AG04450 (cell line): ENCODE measurements at regions not wholly inside any gene's neighbourhood (a gene's known extent, or its start where the extent isn't known, plus 50 kb on each side); places are given as distances from the start of the nearest gene placed in this dataset.

Experiments used
- CTCF ChIA-PET: fragments of 300-600, 350-600 bp; formaldehyde crosslinking; extraction: SDS; loops from one replicate; lab custom pipeline; 2022; ENCODE audit warnings: antibody characterized with exemption, inconsistent platforms; lab: Charles Lee
- POLR2A ChIA-PET: fragments of 350-600 bp; formaldehyde crosslinking; extraction: SDS; loops from one replicate; lab custom pipeline; 2021; ENCODE audit warnings: antibody characterized with exemption, inconsistent platforms; lab: Yijun Ruan, JAX
- DNase-seq: peaks from one replicate; pipeline ENCODE4 v3.0.0-alpha.2; 2011; ENCODE audit warnings: low read depth, low spot score
- H3K27ac ChIP-seq: one replicate; pipeline ENCODE4 v1.5.1; 2012; ENCODE audit warnings: low read depth, low read length, control low read depth
- H3K27me3 ChIP-seq: one replicate; pipeline ENCODE4 v1.6.0; 2012; ENCODE audit warnings: low read length; ENCODE audit not compliant: control insufficient read depth, insufficient read depth
- H3K4me3 ChIP-seq: 2 replicates; pipeline ENCODE4 v1.5.1; 2011; ENCODE audit warnings: mild to moderate bottlenecking, low read depth, low read length, control low read depth
- H3K9me3 ChIP-seq: 2 replicates; pipeline ENCODE4 v1.5.1; 2012; ENCODE audit warnings: low read length; ENCODE audit not compliant: control insufficient read depth, insufficient read depth
- TF ChIP-seq, protein P1 (sequence below): IDR thresholded peaks from 2 replicates; pipeline ENCODE4 v1.5.1; 2011; ENCODE audit warnings: low read depth, low read length, control low read depth, inconsistent platforms

DNA sequence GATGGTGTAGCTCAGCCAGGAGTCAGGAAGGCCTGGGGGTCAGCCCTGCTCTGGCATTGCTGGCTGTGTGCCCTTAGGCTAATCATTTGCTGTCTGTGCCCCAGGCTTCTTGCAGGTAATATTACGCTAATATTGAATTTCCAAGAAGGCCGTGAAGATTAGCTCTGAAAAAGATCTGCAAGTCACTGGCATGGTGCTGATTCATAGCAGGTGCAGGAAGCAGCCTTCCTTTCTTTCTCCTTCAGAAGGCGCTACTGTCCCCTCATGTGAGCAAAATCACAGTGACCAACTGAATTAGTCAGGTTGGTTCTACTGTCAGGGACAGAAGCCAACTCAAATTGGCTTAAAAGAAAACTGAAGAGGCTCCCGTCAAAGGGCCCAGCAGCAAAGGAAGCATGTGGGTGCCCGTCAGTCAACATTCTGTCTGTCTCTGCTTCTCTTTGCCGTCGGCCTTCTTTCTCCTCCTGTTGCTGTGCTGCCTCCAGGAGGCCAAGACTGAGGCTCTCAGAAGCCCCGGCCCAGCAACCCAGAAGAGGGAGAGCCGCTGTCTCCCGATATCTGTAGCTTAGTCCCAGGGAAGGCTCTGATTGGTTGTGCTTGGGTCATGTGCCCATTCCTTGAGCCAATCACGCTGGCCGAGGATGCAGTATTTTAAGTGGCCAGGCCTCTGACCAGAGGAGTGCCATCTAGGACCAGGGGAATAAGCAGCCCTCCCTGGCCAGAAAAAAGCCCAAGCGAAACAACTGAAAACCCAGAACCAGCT, 67.8 kb upstream of the NEURL1B start:
- POLR2A ChIA-PET, result no interaction called here
- CTCF ChIA-PET, result no interaction called here
- peaks cover 8% of the 10 kb centered on the region; the same call in 1 of the 2 replicates for H3K9me3 ChIP-seq
- no peak for DNase-seq
- H3K4me3 ChIP-seq, result no peak overlapping the region
- TF ChIP-seq, protein P1, sequence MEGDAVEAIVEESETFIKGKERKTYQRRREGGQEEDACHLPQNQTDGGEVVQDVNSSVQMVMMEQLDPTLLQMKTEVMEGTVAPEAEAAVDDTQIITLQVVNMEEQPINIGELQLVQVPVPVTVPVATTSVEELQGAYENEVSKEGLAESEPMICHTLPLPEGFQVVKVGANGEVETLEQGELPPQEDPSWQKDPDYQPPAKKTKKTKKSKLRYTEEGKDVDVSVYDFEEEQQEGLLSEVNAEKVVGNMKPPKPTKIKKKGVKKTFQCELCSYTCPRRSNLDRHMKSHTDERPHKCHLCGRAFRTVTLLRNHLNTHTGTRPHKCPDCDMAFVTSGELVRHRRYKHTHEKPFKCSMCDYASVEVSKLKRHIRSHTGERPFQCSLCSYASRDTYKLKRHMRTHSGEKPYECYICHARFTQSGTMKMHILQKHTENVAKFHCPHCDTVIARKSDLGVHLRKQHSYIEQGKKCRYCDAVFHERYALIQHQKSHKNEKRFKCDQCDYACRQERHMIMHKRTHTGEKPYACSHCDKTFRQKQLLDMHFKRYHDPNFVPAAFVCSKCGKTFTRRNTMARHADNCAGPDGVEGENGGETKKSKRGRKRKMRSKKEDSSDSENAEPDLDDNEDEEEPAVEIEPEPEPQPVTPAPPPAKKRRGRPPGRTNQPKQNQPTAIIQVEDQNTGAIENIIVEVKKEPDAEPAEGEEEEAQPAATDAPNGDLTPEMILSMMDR, result no peak
- H3K27ac ChIP-seq, result no peak overlapping the region
- H3K27me3 ChIP-seq, result peaks cover 56% of the 10 kb centered on the region

DNA sequence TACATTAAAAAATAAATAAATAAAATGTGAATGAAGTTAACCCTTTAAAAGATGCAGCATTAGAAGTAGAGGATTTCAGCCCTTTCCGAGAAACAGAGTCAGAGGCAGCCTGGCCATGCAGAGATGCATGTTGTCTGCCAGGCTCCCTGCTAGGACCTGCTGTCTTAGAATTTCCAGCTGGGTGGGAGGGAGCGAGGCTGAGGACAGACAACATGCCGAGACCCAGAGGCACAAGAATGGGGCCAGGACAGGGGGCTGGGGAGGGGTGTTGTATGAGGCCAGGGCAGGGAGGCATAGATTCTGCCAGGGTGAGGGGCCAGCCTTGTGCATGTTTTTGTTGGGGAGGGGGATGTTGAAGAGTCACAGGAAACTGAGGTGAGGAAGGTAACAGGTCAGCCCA, 68.6 kb upstream of the NEURL1B start:
- Histone ChIP-seq H3K9me3 (peaks cover 8% of the 10 kb centered on the region; the same call in 1 of the 2 replicates), H3K27me3 (peaks cover 62% of the 10 kb centered on the region), H3K27ac (no peak overlapping the region), H3K4me3 (no peak overlapping the region)
- CTCF ChIA-PET, result interaction anchor here (2.0 kb wide), 1 partner anchor 125 kb away, joined by 6 read pairs; no protein-coding TSS in a partner anchor
- POLR2A ChIA-PET, result no interaction called here
- no peak for DNase-seq
- TF ChIP-seq, protein P1, result no peak

DNA sequence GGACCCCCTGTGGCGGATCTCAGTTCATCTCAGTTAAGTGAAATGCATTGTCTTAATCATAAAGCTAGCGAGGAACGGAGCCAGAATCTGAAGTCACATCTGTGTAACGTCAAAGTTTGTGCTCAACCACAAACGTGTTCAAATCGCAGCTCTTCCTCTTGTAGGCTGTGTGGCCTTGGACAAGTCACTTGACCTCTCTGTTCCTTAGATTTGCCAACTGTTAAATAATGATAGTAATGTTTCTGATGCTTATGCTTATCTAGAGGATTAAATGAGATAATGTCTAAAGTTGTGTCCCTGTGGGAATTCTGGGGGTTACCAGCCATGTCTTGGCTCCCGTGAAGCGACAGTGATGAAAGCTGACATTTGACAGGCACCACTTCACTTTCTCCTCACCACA, 69.2 kb upstream of the NEURL1B start:
- no peak for DNase-seq
- no peak overlapping the region for H3K27ac ChIP-seq
- no peak overlapping the region for H3K4me3 ChIP-seq
- ChIA-PET POLR2A (no interaction called here), CTCF (interaction anchor here (0.7 to 2.0 kb wide), 2 partner anchors 15 to 125 kb away, joined by 3 to 6 read pairs; no protein-coding TSS in a partner anchor)
- H3K9me3 ChIP-seq, result peaks cover 8% of the 10 kb centered on the region; the same call in 1 of the 2 replicates
- TF ChIP-seq, protein P1, result no peak
- H3K27me3 ChIP-seq, result peaks cover 63% of the 10 kb centered on the region

DNA sequence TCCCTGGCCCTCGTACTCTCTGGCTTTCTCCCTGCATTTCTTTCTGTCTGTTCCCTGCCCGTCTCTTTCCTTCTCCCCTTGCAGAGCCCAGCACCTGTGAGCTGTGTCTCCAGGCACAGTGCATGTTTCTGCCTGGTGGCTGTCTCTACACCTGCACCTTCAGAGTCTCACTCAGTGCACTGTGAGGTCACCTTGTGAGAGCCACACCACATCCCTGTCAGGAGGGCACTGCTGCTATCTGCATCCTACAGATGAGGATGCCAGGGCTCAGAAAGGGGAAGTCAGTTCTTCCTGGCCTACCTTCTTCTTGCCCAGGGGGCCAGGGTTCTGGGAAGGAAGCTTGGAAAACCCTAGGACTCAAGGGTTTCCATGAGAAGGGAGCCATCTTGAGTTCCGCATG, 69.7 kb upstream of the NEURL1B start:
- TF ChIP-seq, protein P1, result no peak
- ChIA-PET POLR2A (no interaction called here), CTCF (interaction anchor here (0.7 to 2.0 kb wide), 2 partner anchors 14 to 126 kb away, joined by 3 to 6 read pairs; no protein-coding TSS in a partner anchor)

DNA sequence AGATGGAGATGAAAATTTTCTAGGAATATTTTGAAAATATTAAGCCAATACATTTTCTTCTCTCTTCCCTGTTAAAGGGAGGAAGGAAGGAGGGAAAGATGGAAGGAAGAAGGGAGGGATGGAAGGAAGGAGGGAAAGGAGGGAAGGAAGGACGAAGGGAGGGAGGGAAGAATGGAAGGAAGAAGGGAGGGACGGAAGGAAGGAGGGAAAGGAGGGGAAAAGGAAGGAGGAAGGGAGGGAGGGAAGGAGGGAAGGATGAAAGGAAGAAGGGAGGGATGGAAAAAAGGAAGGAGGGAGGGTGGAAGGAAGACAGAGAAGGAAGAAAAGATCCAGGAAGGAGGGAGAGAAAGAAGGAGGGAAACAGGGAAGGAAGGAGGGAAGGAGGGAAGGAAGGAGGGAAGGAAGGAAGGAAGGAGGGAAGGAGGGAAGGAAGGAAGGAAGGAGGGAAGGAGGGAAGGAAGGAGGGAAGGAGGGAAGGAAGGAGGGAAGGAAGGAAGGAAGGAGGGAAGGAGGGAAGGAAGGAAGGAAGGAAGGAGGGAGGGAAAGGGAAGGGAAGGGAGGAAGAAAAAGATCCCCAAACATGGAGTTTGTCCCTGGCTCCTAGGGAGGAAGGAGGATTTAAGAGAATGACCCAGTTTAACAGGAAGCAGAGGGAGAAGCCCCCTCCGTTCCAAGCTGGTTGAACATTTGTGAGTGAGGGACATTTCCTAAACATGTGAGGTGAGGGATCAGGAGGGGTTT, 70.3 kb upstream of the NEURL1B start:
- no peak for DNase-seq
- H3K9me3 ChIP-seq, result peaks cover 8% of the 10 kb centered on the region; the same call in 1 of the 2 replicates
- POLR2A ChIA-PET, result no interaction called here
- H3K27ac ChIP-seq, result no peak overlapping the region
- CTCF ChIA-PET, result interaction anchor here (2.0 kb wide), 1 partner anchor 126 kb away, joined by 6 read pairs; no protein-coding TSS in a partner anchor
- H3K27me3 ChIP-seq, result peaks cover 69% of the 10 kb centered on the region
- H3K4me3 ChIP-seq, result no peak overlapping the region
- TF ChIP-seq, protein P1, result no peak

More for the DNA sequence above, 69.7 kb upstream of the NEURL1B start:
- Histone ChIP-seq H3K9me3 (peaks cover 8% of the 10 kb centered on the region; the same call in 1 of the 2 replicates), H3K27me3 (peaks cover 67% of the 10 kb centered on the region), H3K4me3 (no peak overlapping the region), H3K27ac (no peak overlapping the region)
- DNase-seq, result no peak
